GM18517 (cell line): ENCODE measurements at regions not wholly inside any gene's neighbourhood (a gene's known extent, or its start where the extent isn't known, plus 50 kb on each side); places are given as distances from the start of the nearest gene placed in this dataset.
A peak's percentile ranks its signal among the peaks of the same experiment; 100 is the strongest.

Experiments used
- ATAC-seq: cut with Tn5 transposase; IDR thresholded peaks from one replicate; pipeline ENCODE4 v1.9.1; 2021; ENCODE audit warnings: mild to moderate bottlenecking, moderate library complexity; ENCODE audit not compliant: unreplicated experiment

DNA sequence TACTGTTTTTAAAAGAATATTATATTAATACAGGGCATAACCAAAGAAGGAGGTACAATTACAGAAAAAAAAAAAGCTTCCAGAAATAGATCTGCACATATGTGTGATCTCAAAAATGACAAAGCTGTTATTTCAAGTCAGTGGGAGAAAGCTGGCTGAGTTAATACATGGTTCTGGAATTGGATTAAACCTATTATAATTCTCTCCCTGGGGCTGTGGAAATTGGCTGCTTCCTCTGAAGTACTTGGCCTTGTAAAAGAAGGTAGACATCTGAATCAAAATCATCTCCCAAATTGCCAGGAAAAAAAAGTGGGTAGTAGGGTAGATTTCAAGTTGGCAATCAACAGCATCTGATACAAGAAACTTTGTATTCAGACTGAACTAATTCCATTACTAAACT lies 723.9 kb upstream of the ALCAM start:
- no peak for ATAC-seq

DNA sequence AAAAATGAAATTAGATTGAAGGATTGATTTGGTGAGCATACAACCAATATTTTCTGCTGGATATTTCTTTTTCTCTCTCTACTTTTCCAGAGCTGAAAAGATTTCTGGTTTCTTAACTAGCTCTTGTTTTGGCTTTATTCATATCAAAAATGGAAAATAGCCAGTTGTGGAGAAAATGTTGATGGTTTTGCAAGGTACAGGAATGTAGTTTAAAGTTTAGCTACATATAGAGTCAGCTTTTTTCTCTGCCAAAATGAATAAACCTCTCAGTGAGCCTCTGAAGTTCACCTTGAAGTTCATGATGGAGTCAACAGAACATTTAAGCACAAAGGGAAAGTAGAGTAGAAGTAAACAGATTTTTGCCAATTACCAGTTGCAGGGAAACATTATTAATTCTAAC lies 720.5 kb upstream of the ALCAM start:
- no peak for ATAC-seq

DNA sequence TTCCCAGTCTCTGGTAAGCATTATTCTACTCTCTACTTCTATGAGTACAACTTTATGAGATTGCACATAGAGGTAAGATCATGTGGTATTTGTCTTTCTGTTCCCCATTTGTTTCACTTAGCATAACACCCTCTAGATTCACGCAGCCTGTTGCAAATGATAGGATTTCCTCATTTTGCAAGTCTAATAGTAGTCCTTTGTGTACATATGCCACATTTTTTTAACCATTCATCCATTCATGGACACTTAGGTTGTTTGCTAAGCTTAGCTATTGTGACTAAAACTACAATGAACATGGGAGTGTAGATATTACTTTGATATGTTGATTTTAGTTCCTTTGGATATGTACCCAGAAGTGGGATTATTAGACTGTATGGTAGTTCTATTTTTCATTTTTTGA lies 717.9 kb upstream of the ALCAM start:
- ATAC-seq: no peak

DNA sequence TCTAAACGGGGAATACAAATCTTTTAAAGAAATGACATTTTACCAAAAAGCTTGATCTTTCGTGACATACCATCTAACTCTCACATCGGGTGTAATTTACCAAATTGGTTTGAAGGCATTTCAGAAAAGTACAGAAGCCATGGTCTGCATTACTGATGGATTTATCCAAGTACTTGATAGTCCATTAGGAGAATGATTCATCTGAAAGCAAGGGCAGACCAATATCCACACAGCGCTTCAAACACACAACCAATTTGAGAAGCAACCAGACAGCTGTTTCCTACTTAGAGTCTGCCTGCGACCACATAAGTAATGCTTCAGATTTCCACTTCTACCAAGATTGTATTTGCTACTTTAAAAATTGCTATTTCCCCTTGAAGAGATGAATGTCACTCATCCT lies 697.6 kb upstream of the ALCAM start:
- ATAC-seq: no peak

DNA sequence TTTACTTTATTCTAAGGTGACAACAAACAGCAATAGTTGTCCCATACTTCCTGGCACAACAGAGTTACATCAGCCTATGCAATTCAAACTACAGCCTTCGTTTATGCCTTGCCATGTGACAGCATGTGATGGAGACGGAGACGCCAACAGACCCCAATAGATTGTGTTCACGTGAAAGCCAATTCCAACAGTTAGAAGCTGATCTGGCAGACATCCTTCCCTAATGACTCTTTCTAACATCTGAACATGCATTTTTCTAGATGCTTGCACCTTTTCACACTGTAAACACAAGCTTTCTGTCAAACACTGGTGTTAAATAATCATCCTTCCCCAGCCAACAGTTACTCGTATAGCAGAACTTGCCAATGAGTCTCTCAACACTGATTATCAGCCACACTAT lies 694.4 kb upstream of the ALCAM start:
- ATAC-seq: no peak

DNA sequence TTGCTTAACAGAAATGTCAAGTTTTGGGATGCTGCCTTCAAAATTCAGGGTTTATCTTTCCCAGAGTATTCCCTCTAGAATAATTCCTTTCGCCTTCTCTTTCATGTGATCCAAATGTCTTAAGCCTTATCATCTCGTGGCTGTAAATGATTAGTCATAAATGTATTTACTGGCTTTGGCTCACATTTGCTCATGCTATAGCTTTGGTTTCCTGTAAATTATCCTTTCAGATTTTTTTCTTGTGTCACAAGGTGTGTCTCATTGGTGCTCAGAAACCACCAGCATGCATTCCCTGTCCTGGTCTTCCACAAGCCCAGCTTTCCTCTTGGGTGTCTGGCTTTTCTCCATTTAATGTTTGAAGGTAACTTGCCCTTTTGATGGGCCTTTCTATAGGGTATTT lies 692.7 kb upstream of the ALCAM start:
- ATAC-seq: no peak

DNA sequence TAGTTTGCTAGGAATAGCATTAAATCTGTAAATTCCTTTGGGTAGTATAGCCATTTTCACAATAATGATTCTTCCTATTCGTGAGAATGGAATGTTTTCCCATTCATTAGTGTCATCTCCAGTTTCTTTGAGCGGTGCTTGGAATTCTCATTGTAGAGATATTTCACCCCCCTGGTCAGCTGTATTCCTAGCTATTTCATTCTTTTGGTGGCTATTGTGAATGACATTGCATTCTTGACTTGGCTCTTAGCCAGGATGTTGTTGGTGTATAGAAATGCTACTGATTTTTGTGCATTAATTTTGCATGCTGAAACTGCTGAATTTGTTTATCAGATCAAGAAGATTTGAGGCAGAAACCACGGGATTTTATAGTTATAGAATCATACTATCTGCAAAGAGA lies 690.5 kb upstream of the ALCAM start:
- no peak for ATAC-seq

DNA sequence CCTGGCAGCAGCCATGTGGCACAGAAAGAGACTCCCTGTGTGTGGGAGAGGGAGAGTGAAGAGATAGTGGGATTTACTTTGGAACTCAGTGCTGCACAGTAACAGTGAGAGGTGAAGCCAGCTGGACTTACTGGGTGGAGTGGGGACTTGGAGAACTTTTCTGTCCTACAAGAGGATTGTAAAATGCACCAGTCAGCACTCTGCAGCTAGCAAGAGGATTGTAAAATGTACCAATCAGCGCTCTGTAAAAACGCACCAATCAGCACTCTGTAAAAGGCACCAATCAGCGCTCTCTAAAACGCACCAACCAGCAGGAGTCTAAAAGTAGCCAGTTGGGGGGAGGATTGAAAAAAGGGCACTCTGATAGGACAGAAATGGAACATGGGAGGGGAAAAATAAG lies 688.8 kb upstream of the ALCAM start:
- ATAC-seq: no peak

DNA sequence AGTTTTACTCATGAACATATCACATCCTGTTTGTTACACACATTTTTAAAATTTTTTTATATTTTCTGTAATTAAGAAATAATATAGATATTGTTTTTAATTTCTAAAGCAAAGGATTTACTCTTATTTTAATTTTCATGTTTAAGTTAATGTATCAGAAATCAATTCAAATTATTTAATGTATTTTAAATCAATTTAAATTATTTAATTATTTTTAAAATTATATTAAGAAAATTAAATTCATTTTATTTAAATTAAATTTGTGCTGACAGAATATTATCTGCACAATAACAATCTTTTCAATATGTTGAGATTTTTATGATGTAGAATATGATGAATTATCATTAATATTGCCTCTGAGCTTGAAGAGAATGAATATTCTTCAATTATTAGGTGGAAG lies 681.2 kb upstream of the ALCAM start:
- no peak for ATAC-seq

DNA sequence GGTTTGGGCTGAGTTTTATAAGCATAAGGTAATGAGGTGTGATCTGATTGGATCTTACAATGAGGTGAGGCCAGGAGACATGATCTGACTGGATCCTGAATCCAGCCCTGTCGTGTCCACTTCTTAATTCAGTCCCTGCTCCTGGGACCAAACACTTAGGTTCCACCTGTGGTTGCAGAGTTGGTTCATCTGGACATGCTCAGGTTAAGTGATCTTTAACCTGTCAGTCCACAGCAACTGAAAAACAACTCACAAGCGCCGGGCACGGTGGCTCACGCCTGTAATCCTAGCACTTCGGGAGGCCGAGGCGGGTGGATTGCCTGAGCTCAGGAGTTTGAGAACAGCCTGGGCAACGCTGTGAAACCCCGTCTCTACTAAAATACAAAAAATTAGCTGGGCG lies 679.3 kb upstream of the ALCAM start:
- no peak for ATAC-seq

DNA sequence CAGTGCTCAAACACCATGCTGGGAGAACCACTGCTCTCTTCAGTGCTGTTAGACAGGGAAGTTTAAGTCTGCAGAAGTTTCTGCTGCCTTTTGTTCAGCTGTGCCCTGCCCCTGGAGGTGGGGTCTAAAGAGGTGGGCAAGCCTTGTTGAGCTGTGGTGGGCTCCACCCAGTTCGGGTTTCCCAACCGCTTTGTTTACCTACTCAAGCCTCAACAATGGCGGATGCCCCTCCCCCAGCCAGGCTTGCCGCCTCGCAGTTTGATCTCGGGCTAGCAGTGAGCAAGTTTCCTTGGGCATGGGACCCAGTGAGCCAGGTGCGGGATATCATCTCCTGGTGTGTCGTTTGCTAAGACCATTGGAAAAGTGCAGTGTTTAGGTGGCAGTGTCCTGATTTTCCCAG lies 670.2 kb upstream of the ALCAM start:
- ATAC-seq: no peak

DNA sequence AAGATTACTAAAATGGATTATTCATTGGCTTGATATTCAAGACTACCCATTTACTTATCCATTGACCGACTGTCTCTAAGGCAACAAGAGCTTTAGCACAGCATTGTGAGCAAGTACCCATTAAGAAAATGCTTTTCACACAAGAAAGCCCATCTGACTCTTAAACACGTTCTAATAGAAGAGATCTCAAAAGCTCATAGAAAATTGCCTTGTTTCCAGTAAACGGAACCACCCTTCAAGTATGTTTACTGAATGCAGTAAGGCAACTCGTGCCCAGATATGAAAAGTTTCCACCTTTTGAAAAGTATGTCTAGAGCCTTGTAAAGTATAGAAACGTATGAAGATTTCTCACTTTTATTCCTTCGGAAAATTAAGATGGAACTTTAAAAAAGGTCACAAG lies 655.3 kb upstream of the ALCAM start:
- ATAC-seq: no peak

DNA sequence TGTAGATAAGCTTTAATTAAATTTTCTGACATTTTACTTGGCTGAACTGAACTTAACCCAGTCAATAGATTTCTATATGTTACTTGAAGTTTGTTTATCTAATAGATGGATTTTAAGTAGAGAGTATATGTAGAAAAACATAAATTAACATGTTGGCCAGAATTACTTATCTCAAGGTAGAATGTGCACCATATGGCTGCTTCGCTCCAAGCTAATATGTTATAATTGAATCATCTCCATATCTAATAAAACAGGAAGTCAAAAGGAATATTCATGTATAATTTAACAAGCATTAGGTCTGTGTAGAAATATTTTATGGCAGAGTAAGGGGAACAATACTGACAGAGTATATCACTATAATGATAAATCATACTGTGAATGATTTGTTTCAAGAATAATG lies 650.7 kb upstream of the ALCAM start:
- no peak for ATAC-seq

DNA sequence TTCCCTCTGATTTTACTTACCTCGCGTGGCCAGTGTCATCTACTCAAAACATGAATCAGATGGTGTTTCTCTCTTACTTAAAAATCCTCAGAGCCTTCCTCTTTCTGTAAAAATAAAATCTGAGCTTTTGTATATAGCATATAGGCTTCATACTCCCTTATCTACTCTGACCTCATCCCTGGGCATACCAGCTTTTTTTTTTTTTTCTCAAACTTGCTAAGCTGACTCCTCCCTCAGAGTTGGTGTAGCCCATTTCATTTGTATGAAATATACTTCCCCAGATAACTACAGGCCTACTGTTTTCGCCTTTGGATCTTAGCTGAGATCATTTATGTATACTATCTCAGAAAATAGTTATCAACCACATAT lies 648.9 kb upstream of the ALCAM start:
- peak; percentile 37 for ATAC-seq

DNA sequence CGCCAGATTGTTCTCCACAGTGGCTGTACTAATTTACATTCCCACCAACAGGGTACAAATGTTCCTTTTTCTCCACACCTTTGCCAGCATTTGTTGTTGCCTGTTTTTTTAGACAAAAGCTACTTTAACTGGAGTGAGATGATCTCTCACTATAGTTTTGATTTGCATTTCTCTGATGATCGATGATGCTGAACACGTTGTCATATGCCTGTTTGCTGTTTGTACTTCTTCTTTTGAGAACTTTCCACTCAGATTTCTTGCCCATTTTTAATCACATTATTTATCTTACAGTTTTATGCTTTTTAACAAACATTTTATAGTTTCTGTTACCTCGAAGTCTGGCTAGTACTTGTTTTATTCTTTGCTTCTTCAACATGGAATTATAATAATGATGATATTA lies 643.7 kb upstream of the ALCAM start:
- ATAC-seq: no peak

DNA sequence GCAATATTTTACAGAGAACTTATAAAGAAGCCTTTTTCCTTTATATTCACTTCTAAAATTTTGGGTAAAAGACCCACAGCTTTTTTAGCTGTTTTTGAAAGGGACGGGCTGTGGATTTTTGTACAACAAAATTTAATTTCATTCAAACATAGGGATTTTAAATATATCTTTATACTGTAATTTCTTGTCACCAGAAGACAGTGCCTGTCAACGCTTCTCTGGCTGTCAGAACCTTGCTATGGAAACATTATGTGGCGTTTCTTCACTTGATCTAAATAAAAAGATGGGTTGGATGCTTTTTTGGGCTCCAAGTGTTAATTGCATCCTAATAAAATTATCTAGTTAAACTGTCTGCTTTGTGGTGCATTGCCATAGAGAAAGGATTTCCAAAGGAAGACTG lies 635.6 kb upstream of the ALCAM start:
- ATAC-seq: no peak

DNA sequence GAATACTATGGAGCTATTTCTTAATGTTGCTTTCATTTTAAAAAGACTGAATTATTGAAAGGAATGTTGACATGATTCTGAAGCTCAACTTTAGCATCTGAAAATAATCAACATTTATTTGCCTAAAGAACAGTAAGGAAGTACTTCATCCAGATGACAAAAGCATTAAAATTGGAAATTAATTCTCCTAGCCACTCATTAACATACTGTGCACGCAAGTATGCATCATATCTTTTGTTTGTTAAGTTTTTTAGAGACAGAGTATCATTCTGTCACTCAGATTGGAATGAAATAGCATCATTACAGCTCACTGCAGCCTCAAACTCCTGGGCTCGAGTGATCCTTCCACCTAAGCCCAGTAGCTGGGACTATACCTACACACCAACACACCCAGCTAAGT lies 632.1 kb upstream of the ALCAM start:
- no peak for ATAC-seq

DNA sequence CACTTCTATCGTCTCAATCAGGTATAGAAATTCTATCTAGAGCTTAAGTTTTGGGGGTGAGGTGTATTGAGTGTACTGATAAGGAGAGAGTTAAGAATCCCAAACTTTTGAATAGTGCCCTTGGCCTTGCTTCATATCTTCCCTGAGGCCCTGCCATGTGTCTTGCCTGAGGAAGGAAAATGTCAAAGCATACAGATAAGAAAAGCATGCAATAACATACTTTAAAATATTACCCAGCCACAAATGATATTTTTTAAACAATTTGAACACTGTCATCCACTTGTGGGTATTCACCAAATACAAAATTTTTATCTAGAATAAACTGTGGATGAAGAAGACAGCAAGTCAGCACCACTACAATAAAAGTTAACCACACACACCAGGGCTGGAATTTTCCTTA lies 631.0 kb upstream of the ALCAM start:
- no peak for ATAC-seq

DNA sequence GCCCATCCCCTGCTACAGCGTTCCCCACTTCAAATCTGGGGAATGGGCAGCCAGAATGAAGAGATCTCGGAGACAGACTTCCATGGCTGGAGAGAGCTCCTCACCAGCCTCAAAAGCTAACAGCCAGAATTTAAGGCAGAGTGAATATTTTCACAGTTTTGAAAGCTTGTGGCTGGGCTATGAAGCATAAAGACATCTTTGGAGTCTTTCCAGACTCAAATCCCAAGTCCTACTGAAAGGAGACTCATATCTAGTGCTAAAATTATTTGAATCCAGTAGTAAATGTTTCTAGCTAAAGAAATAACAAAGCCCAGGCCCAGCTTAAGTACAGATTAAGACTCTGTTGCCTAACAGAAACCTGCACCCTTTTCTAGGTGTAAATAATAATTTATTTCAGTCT lies 628.4 kb upstream of the ALCAM start:
- no peak for ATAC-seq

DNA sequence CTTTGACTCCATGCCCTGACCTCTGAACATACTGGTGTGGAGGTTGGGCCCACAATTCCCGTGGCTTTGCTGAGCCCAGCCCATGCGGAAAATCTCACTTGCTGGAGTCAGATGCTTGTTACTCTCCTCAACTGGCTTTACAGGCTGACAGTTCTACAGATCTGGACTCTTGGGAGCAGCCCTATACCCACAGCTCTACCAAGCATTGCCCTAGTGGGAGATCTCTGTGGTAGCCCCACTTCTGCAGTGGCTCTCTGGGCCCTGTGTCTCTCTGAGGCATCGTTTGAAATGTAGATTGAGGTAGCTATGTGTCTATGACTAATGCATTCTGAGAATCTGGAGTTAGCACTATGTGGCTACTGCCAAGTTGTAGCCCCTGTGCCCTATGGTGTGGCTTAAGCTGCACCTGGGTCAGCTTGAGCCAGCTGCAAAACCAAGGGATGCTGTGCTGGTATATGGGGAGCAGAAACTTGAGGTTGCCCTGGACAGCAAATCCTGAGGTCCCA lies 625.8 kb upstream of the ALCAM start:
- ATAC-seq: no peak

DNA sequence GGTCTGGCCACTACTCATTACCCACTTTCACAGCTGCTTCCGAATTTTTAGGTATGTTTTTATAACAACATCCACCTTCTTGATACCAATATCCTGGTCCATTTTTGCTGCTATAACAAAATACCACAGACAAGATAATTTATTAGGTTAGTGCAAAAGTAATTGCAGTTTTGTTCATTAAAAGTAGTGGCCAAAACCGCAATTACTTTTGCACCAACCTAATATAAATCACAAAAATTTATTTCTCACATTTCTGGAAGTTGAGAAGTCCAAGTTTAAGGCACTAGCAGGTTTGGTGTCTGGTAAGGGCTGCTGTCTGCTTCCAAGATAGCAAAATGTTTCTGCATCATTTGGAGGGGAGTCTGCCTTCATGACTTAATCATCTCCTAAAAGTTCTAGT lies 624.7 kb upstream of the ALCAM start:
- ATAC-seq: no peak

DNA sequence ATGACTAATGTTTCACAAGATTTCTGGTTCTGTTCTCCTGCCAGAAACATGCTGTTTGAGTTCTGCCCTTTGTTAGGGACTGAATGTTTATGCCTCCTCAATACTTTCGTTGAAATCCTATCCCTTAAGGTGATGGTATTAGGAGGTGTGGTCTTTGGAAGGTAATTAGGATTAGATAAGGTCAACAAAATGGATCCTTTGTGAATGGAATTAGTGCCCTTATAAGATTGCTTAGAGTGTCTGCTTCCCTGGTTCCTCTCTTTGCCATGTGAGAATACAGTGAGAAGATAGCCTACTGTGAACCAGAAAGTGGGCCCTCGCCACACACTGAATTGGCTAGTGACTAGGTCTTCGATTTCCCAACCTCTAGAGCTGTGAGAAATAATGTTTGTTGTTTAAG lies 621.4 kb upstream of the ALCAM start:
- ATAC-seq: no peak

DNA sequence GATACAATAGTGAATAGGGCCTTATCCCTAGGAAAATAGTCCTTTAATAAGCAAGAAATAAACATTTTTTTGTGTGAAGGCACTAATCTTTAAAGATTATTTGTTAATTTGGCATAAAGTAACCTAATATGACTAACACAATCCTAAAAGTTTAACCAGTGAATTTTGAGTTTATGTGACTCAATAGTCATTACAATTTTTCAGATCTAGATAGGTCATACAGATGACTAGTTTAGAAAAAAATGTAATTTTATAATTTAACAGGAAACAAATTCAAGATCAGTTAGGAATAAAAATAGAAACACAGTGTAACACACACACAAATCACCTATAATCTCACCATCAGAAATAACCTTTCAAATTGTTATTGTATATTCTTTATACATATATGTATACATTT lies 620.7 kb upstream of the ALCAM start:
- ATAC-seq: no peak

DNA sequence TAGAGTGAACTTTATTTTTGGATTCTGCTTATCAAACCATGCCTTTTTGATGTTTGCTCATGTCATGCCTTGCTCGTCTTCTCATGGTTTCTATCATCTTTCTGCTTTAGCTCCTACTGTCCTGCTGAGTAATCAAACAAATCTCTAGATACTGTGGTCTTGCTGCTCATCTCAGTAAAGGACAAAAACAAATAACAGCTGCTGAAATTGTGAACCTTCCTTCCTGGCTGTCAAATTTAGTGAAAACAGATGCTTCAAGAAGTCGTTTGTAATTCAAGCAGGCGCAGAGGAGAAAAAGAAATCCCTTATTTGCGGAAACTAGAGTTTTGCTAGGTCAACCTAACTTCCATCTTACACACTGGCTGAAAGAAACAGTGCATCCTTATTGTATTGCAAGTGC lies 616.1 kb upstream of the ALCAM start:
- no peak for ATAC-seq
